ENCODE measurements at regions not wholly inside any gene's neighbourhood (a gene's known extent, or its start where the extent isn't known, plus 50 kb on each side); places are given as distances from the start of the nearest gene placed in this dataset.

DNA sequence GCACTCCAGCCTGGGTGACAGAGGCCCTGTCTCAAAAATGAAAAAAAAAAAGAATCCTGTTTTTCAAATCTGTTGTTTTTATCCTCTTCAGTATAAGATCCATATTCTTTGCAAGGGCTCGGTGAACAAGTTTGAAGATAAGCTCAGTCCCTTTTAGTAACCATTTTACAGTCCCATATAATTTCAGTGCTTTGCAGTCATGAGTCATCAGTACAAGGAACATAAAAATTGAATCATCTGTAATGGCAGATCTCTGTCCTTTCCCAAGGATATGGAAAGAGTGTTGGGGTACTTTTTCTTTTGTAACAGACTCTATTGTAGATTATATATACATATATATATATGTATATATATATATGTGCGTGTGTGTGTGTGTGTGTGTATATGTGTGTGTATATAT is 52.2 kb upstream of the ZPBP start:
- TF ChIP-seq TBP (CRISPR knock-in tag; IDR thresholded peaks at IDR 0.05) (no peak), PTBP1 (IDR thresholded peaks at IDR 0.05; ENCODE audit: low read depth, low read length, poor library complexity, severe bottlenecking) (no peak), ZNF207 (IDR thresholded peaks at IDR 0.05; ENCODE audit: borderline replicate concordance) (no peak), JUND (CRISPR knock-in tag; IDR thresholded peaks at IDR 0.05) (no peak), ZKSCAN1 (IDR thresholded peaks at IDR 0.05; ENCODE audit: low read length) (no peak), JUNB (CRISPR knock-in tag; IDR thresholded peaks at IDR 0.05; ENCODE audit: borderline replicate concordance) (no peak), ZNF773 (CRISPR knock-in tag; IDR thresholded peaks at IDR 0.05; ENCODE audit: borderline replicate concordance) (no peak), MTF1 (CRISPR knock-in tag; IDR thresholded peaks at IDR 0.05) (no peak), NR2C2 (CRISPR knock-in tag; IDR thresholded peaks at IDR 0.05; ENCODE audit: borderline replicate concordance) (no peak), GABPA (IDR thresholded peaks at IDR 0.05; ENCODE audit: low read depth, low read length) (no peak), GABPA (CRISPR knock-in tag; IDR thresholded peaks at IDR 0.05; ENCODE audit: low read depth) (no peak), DPF2 (CRISPR knock-in tag; IDR thresholded peaks at IDR 0.05; ENCODE audit: borderline replicate concordance, low read depth) (no peak), ATF1 (CRISPR knock-in tag; IDR thresholded peaks at IDR 0.05) (no peak)
